Heart right ventricle (tissue), 16 donors: ENCODE measurements at regions not wholly inside any gene's neighbourhood (a gene's known extent, or its start where the extent isn't known, plus 50 kb on each side); places are given as distances from the start of the nearest gene placed in this dataset.

Experiments
- ATAC-seq, 8 donors: fragments of 200-7000 bp; cut with Tn5 transposase; one replicate each; pipeline ENCODE4 v1.9.1; 2020; ENCODE audit warnings: mild to moderate bottlenecking in 8 of 8, moderate library complexity in 8 of 8, moderate number of reproducible peaks in 1 of 8
- DNase-seq, 2 donors: peaks; one replicate each; pipeline ENCODE4 v3.0.0-alpha.2; 2020
- H3K27ac ChIP-seq, 10 donors: fragments of 200-600 bp; sonication (generic) in 2 of 10; one replicate each; pipeline versions ENCODE4 v1.5.0 to v1.8.0; 2020 to 2022; ENCODE audit warnings: mild to moderate bottlenecking in 3 of 10
- H3K27me3 ChIP-seq, 7 donors: fragments of 200-600 bp; one replicate each; pipeline ENCODE4 v1.8.0; 2021 to 2022; ENCODE audit warnings: mild to moderate bottlenecking in 2 of 7
- H3K36me3 ChIP-seq, 9 donors: fragments of 200-600 bp; sonication (generic) in 1 of 9; one replicate each; pipeline versions ENCODE4 v1.5.0 to v1.8.0; 2020 to 2022; ENCODE audit warnings: mild to moderate bottlenecking in 2 of 9
- H3K4me1 ChIP-seq, 9 donors: fragments of 200-600 bp; sonication (generic) in 1 of 9; one replicate each; pipeline versions ENCODE4 v1.5.0 to v1.8.0; 2020 to 2022; ENCODE audit warnings: mild to moderate bottlenecking in 4 of 9
- H3K4me3 ChIP-seq, 10 donors: fragments of 200-600 bp; sonication (generic) in 2 of 10; one replicate each; pipeline versions ENCODE4 v1.5.0 to v1.8.0; 2020 to 2022; ENCODE audit warnings: mild to moderate bottlenecking in 7 of 10, moderate library complexity in 2 of 10
- H3K9me3 ChIP-seq, 11 donors: fragments of 200-600 bp in 10 of 11; sonication (generic) in 2 of 11; one replicate each; pipeline versions ENCODE4 v1.5.0 to v1.8.0; 2013 to 2022; ENCODE audit warnings: mild to moderate bottlenecking in 2 of 11, control low read depth in 1 of 11, moderate library complexity in 1 of 11
- CTCF ChIP-seq, 9 donors: fragments of 200-600 bp; sonication (generic) in 2 of 9; IDR thresholded peaks; one replicate each; pipeline versions ENCODE4 v1.5.0 to v1.8.0; 2021 to 2022; ENCODE audit warnings: antibody characterized with exemption in 9 of 9, mild to moderate bottlenecking in 5 of 9, moderate library complexity in 1 of 9
- WGBS, 2 donors: extraction: QIAGEN DNeasy Blood & Tissue Kit; methylation state at CpG; one replicate each; pipeline ENCODE4 v1.1.7; 2013; ENCODE audit warnings: inconsistent platforms in 1 of 2; 5-methylcytosine and 5-hydroxymethylcytosine counted together
- intact Hi-C, 10 donors: fragments of 100-400 bp; cut with DNase I; formaldehyde crosslinking; loops; one replicate each; pipeline versions ENCODE4 v1.11.1 to v1.14.2; 2022
- donor health status: Arrhythmogenic right ventricular cardiomyopathy.
- donor health status: ischemic (EF 13 %, LVEDD 7.1; RV severe dilation, severe dysfunction).
- donor health status: healthy with polysubstance abuse.
- donor health status: DM: no; HTN: yes; CAD: no.
- donor health status: DM: no; HTN: no; CAD: no.
- donor health status: ischemic (EF 25% LVEDD 6.9; RV normal size, moderate dysfunction).
- donor health status: ischemic (EF 25% LVEDD 5.7; RV mildly dilated, moderate dysfunction).
- donor health status: healthy.
- donor health status: DM: yes; HTN: yes; CAD: no.
- donor health status: Ischemic cardiomyopathy.
- donor health status: ischemic (EF 35%, LVEDD 5.7; RV mildly dilated, moderate dysfunction).
- donor health status: nonischemic (EF 11% LVEDD 7.7; RV severe dilation, severe dysfunction).
- donor health status: DM: yes; HTN: yes; CAD: no.
- donor health status: PGD.
- donor health status: ischemic (EF 29% LVEDD 5.4; RV normal size, mild dysfunction).
- donor health status: nonischemic (EF 23%, LVEDD 6.1; RV moderate dilation, normal function).

GRCh38 chr12:85484387-85484786 is 204.4 kb downstream of the ALX1 start:
- H3K27me3 ChIP-seq, result no peaks in the 10 kb centered on the region
- no peak for TF ChIP-seq CTCF (IDR thresholded peaks at IDR 0.05)
- intact Hi-C loops, result no loop called here
- H3K27ac ChIP-seq, result no peak overlapping the region
- H3K4me1 ChIP-seq, result no peaks in the 10 kb centered on the region
- WGBS, 2 donors, result 61 to 66% methylated on average over 1 of the region's 1 CpG
- ATAC-seq (no peak), DNase-seq (no peak)
- H3K9me3 ChIP-seq, result no peaks in the 10 kb centered on the region
- H3K4me3 ChIP-seq, result no peak overlapping the region
- H3K36me3 ChIP-seq, result no peaks in the 10 kb centered on the region

- H3K9me3 ChIP-seq, result peaks cover 0 to 10% (median 6%) of the 10 kb centered on the region in 11 donors
- H3K27me3 ChIP-seq, result no peaks in the 10 kb centered on the region
- WGBS, 2 donors, result 89 to 94% methylated on average over 1 of the region's 1 CpG
- intact Hi-C loops, result loop anchor here in 1 of 10 donors (5.0 kb wide), 1 partner anchor 1218 kb away; no protein-coding TSS in a partner anchor
- DNase-seq, result no peak
- no peak for ATAC-seq
- no peak overlapping the region for H3K27ac ChIP-seq
- no peak overlapping the region for H3K4me3 ChIP-seq
- H3K36me3 ChIP-seq, result no peaks in the 10 kb centered on the region
- H3K4me1 ChIP-seq, result no peaks in the 10 kb centered on the region
- TF ChIP-seq CTCF (IDR thresholded peaks at IDR 0.05), result no peak
Observed at GRCh38 chr12:85489194-85489593, 209.2 kb downstream of the ALX1 start.

GRCh38 chr12:85504164-85504563 is 224.1 kb downstream of the ALX1 start:
- Histone ChIP-seq H3K4me3 (no peak overlapping the region), H3K9me3 (no peaks in the 10 kb centered on the region), H3K27me3 (no peaks in the 10 kb centered on the region), H3K36me3 (no peaks in the 10 kb centered on the region), H3K27ac (no peak overlapping the region), H3K4me1 (no peaks in the 10 kb centered on the region)
- TF ChIP-seq CTCF (IDR thresholded peaks at IDR 0.05), result no peak
- ATAC-seq, result no peak
- intact Hi-C loops, result no loop called here
- 76 to 84% methylated on average over 2 of the region's 2 CpGs for WGBS, 2 donors
- no peak for DNase-seq

- 87% methylated on average over 4 of the region's 4 CpGs for WGBS, 2 donors
- Histone ChIP-seq H3K9me3 (no peaks in the 10 kb centered on the region), H3K27ac (no peak overlapping the region), H3K4me3 (no peak overlapping the region), H3K27me3 (no peaks in the 10 kb centered on the region), H3K4me1 (no peaks in the 10 kb centered on the region), H3K36me3 (no peaks in the 10 kb centered on the region)
- ATAC-seq (no peak), DNase-seq (no peak)
- no peak for TF ChIP-seq CTCF (IDR thresholded peaks at IDR 0.05)
- intact Hi-C loops, result no loop called here
Observed at GRCh38 chr12:85504624-85505023, 224.6 kb downstream of the ALX1 start.

GRCh38 chr12:85507456-85507855 is 227.4 kb downstream of the ALX1 start:
- Histone ChIP-seq H3K9me3 (no peaks in the 10 kb centered on the region), H3K4me3 (no peak overlapping the region), H3K27me3 (no peaks in the 10 kb centered on the region), H3K36me3 (no peaks in the 10 kb centered on the region), H3K27ac (no peak overlapping the region), H3K4me1 (no peaks in the 10 kb centered on the region)
- DNase-seq (no peak), ATAC-seq (no peak)
- no peak for TF ChIP-seq CTCF (IDR thresholded peaks at IDR 0.05)
- intact Hi-C loops, result no loop called here
